Left renal cortex interstitium (tissue), 4 donors: ENCODE measurements at regions not wholly inside any gene's neighbourhood (a gene's known extent, or its start where the extent isn't known, plus 50 kb on each side); places are given as distances from the start of the nearest gene placed in this dataset.
A peak's percentile ranks its signal among the peaks of the same experiment; 100 is the strongest.
"Not testable (repeated sequence)": the region's sequence is repeated elsewhere in the genome, so short reads cannot be mapped to it uniquely, and the experiment has no call there.

Experiments used
- DNase-seq, 4 donors: peaks; one replicate each; pipeline ENCODE4 v3.0.0-alpha.2; 2013; ENCODE audit warnings: low read depth in 4 of 4, low spot score in 2 of 4, missing footprints in 1 of 4

DNA sequence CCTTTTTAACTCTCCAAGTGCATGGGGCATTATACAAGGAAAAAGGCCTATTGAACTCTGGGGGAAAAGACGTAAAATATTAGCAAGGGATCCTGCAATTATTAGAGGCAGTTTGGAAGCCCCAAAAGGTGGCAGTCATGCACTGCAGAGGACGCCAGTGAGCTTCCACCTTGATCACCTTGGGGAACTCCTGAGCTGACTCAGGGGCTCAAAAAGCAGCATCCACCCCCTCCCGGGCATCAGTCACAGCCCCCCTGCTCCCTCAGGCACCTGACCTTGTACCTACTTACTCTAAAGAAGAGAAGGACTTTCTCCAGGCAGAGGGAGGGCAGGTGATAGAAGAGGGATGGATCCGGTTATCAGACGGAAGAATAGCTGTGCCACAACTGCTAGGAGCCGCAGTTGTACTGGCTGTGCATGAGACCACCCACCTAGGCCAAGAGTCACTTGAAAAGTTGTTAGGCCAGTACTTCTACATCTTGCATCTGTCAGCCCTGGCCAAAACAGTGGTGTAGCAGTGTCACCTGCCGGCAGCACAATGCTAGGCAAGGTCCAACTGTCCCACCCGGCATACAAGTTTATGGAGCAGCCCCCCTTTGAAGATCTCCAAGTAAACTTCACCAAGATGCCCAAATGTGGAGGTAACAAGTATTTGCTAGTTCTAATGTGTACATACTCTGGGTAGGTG lies 601.6 kb downstream of the UQCRFS1 start:
- not testable (repeated sequence) for DNase-seq

DNA sequence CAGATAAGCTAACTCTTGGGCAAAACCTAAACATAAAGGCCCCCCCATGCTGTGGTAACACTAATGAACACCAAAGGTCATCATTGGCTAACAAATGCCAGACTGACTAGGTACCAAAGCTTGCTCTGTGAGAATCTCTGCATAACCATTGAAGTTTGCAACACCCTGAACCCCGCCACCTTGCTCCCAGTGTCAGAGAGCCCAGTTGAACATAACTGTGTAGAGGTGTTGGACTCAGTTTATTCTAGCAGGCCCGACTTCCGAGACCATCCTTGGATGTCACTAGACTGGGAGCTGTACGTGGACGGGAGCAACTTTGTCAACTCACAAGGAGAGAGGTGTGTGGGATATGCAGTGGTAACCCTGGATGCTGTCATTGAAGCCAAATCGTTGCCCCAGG lies 602.2 kb downstream of the UQCRFS1 start:
- no peak for DNase-seq

DNA sequence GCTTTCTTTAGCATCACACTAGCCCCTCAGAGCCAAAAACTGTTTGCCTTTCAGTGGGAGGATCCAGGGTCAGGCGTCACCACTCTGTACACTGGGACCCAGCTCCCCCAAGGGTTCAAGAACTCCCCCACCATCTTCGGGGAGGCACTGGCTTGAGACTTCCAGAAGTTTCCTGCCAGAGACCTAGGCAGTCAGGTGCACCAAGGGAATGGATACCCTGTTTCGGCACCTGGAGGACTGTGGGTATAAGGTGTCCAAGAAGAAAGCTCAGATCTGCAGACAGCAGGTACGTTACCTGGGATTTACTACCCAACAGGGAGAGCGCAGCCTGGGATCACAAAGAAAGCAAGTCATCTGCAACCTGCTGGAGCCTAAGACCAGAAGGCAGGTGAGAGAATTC lies 603.0 kb downstream of the UQCRFS1 start:
- no peak for DNase-seq

DNA sequence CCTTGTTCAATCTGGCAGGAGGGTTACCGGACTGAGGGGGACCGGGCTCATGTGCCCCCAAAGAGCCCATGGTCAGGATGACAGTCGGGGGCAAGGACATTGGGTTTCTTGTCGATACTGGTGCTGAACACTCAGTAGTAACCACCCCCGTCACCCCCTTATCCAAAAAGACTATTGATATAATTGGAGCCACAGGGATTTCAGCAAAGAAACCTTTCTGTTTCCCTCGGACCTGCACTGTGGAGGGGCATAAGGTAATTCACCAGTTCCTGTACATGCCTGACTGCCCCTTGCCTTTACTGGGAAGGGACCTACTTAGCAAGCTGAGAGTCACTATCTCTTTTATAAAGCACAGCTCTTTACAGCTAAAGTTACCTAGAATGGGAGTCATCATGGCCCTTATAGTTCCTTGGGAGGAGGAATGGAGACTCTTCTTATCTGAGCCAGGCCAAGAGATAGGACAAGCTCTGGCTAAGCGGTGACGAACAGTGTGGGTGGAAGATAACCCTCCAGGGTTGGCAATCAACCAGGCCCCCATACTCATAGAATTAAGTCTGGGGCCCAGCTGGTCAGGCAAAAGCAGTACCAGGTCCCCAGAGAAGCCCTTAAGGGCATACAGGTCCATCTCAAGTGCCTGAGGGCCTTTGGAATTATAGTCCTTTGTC lies 603.7 kb downstream of the UQCRFS1 start:
- DNase-seq = no peak

DNA sequence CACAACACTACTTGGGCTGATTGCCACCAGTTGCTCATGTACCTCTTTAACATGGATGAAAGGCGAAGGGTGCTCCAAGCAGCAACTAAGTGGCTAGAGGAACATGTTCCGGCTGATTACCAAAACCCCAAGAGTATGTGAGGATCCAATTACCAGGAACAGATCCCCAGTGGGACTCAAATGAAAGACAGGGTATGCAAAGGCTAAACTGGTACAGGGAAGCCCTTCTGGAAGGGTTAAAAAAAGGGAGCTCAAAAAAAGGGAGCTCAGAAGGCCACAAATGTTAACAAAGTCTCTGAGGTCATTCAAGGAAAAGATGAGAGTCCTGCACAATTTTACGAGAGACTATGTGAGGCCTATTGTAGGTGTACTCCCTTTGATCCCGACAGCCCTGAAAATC lies 604.7 kb downstream of the UQCRFS1 start:
- DNase-seq = no peak

DNA sequence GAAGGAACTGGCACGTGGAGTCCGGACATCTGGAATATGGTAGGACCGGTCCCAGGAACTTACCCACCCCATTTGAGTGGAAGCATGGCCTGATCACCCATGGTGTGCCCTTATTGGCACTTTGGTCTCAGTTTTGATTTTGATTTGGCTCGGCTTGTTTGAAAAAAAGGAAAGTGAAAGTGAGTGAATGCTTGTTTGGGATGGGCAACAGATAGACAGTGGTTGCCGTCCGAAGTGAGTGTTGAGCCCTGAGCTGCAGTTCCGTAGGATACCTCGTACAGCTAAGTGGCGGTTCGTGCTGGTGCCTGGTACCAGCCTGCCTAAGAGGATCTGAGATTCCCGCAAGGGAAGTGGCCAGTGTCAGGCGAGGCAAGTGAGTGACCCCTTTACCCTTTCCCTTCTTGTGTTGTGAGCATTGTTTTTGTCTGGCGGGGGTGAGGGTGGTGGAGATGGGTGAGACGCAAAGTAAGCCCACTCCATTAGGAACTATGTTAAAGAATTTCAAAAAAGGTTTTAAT lies 605.8 kb downstream of the UQCRFS1 start:
- no peak for DNase-seq

DNA sequence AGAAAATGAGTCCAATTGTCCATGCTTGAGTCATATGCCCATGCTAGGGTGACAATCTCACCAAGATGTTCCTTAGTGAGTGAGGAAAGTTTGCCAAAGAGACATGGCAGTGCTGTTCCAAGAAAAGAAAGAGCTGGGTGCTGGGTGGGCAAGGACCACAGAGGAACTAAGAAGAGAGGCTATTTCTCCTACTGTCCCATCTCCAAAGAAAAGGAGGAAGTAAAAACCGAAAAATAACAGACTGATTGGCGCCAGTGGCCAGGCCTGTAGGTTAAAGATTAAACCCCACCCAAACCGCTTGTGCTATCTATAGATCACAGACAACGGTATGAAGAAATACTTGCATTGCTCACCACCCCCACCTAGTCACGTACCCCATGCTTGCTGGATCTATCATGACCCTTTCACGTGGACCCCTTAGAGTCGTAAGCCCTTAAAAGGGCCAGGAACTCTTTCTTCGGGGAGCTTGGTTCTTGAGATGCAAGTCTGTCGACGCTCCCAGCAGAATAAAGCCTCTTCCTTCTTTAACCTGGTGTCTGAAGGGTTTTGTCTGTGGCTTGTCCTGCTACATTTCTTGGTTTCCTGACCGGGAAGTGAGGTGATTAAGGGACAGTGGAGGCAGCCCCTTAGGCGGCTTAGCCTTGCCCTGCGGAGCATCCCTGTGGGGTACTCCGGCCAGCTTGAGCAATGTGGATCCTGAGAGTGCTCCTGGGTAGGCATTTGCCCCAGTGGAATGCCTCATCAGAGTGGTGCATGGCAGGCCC lies 606.5 kb downstream of the UQCRFS1 start:
- DNase-seq = no peak

DNA sequence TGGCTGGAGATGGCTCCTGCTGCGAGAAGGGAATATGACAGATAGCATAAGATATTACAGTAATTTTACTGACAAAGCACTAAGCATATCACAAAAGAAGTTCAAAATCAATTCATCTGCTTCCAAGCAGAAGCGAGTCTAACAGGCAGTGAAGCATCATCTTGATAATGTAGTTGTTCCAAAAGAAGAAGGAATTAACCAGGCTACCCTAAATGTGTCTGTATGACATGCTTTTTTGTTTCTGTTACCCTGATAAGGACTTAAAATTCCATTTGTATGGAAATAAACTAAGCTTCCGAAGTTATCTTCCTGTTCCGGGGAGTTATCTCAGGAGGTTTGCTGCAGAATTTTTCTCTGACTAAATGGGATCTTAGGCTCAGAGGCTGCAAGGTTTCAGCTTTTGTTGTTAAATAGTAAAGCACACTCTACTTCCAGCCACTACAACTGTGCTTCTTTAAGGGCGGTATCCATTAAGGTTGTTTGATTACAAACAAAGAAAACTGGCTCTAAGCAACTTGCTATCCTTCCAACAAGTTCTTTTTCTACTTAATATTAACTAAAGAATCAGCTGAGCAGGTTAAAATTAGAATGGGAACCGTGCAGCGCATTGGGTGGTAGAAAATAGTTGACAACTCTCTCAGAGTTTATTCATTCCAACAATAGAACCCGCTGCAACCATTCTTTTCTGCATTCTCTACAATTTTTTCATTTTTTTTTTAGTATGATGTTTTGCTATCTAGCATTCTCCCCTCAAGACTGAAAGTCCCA lies 607.3 kb downstream of the UQCRFS1 start:
- no peak for DNase-seq

DNA sequence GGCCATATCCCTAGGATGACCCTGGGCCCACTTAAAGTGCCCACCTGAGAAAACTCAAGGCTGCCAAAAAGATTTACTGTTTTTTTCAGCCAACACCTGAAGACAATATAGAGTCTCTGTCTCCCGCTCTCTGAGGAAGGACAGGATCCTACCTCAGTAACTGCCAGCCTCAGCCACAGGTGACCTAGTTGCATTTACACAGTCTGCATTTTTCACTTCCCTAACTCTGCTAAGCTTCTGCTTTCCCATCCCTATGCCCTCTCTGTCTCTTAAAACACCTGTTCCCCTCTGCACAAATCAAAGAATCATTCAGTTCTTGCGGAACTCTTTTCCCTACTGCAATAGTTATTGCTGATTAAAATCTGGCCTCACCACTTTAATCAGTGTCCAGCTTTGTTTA lies 609.5 kb downstream of the UQCRFS1 start:
- DNase-seq = no peak

DNA sequence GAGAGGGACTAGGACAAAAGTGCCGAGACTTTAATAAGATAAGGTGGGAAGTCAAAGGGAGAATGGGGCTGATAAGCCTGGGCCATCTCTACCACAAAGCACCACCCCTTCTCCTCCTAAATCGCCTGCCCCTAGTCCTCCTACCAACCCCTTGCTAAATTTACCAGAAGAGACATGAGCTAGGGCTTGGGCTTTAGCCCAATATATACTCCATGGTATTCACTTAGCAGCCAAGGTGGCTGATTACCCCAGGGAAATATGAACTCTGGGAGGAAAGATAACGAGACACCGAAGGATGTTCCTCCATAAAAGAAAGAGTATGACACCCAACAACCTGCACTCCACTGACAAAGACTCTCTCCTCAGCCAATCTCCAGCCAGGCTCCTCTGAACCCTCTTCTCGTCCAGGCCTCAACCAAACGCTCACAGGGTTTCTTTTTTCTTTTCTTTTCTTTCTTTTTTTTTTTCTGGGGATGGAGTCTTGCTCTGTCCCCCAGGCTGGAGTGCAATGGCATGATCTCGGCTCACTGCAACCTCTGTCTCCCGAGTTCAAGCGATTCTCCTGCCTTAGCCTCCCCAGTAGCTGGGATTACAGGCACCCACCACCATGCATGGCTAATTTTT lies 610.2 kb downstream of the UQCRFS1 start:
- DNase-seq = no peak

DNA sequence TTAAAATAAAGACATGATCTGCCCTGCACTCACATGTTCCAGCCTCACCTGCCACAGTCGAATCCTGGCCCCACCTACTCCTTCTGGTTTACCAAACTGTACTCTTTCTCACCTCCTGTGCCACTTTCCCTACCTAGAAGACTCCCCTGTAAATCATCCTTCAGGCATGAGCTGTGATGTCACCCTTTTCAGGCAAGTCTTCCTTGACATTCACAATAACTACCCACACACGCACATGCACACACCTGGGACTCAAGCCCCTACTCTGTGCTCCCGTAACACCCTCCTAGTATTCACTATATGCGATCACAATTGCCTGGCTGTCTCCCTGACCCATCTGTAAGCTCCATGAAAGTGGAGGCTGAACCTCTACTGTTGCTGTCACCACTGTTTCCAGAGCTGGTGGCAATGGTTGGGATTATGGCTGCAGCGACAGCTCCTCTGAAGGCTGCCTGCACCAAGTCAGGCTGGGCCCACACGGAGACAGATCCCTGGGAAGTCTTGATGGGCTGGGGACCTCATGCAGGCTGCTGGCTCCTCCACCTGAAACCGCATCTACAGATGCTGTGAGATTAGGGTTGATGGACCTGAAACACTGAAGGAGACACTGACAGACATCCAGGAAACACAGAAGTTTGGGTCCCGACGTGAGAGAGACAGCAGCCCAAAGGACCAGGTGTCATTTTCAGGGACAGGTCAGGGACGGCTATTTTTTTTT lies 611.1 kb downstream of the UQCRFS1 start:
- no peak for DNase-seq

DNA sequence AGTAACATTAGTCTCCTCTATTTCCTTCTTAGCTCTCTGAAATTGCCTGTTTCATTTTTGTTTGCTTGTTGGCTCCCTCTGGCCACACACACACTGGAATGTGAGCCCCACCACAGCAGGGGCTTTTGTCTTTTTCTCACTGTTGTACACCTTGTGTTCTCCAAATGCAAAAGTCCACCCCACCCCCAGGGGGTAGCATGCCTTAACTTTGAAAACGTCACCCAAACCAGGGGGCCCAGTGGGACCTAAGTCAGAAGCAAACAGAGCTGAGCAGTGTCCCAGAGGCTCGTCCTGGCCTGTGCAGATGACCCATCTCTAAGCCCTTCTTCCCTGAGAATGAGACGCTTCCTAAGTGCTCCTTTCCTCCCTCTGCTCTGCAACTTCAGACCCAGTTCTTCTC lies 614.1 kb downstream of the UQCRFS1 start:
- DNase-seq = no peak

DNA sequence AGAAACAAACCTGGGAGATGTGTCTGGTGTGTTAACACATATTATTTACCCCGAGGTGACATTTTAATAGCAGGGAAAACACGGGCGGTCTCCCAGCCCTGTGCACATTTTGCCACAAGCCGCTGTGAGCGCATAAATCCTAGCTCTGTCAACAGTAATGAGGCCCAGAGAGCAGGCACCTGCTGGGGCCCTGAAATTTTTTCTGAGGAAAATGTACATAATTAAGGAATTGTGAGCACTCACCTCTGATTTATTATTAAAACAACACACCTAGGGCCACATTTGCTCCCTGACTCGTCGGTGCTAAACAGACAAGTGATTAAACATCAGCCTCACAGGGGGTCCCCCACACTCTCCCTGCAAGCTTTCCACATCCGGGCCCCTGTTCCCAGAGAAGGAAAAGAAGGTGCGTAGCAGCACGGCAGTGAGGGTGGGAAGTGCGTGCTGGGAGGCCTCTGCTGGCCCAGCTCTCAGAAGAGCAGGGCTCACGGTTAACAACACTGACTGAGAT lies 616.3 kb downstream of the UQCRFS1 start:
- peak in 1 of 4 donors; percentile 70 for DNase-seq

DNA sequence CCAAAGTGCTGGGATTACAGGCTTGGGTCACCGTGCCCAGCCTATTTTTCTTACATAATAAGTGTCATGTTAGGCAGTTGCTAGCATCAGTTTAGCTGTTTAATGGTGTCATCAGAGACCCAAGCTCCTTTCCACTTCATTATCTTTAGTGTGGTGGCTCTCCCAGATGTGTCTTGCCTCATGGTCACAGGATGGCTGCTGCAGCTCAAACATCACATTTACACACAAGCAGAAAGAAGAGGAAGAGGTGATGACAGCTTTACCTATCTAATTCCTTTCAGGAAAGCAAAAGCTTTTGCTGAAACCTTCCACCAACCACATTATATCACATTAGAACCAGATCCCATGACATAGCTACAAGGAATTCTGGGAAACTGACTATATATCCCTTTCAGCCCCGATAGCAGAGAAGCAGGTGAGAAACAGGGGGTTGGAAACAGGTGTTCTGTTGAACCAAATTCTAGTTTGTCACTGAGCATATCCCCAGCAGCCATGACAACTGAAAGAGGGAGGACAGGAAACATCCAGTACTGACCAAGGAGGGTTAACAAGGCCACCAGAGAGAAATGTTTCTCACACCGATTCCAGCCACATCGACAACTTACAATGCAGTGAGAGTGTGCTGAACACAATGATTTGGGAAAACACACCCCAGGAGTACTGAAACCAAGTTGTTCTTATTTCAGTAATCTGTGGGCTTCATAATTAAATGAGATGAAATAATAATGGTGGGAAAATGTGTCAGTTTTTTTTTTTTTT lies 617.0 kb downstream of the UQCRFS1 start:
- DNase-seq = peak in 1 of 4 donors; percentile 16

DNA sequence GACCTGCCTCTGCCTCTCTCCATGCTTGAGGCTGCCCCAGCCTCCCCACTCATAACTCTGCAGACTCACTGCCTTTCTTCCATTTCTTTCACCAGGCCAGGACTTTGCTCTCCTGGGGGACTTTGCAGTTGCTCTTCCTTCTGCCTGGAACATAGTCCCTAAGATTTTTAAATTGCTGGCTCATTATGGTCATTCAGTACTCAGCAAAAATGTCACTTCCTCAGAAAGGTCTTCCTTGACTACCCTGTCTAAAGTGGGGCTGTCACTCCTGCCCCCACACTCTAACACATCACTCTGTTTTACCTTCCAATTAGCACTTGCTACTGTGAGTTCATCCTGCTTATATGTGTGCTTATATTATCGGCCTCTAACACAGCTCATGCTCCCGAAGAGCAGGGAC lies 618.2 kb downstream of the UQCRFS1 start:
- DNase-seq = no peak

DNA sequence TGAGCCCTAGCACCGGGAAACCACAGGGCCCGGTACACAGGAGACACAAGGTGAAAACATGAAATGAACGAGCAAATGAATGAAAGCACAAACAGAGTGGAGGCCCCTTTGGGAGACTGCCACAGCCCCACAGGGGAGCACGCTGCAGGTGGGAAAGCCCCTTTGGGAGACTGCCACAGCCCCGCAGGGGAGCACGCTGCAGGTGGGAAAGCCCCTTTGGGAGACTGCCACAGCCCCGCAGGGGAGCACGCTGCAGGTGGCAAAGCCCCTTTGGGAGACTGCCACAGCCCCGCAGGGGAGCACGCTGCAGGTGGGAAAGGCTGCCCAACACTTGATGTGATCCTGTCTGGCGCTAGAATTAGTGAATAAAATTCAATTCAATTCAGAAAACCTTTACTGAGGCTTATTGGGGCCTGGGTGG lies 623.0 kb downstream of the UQCRFS1 start:
- DNase-seq = not testable (repeated sequence)

DNA sequence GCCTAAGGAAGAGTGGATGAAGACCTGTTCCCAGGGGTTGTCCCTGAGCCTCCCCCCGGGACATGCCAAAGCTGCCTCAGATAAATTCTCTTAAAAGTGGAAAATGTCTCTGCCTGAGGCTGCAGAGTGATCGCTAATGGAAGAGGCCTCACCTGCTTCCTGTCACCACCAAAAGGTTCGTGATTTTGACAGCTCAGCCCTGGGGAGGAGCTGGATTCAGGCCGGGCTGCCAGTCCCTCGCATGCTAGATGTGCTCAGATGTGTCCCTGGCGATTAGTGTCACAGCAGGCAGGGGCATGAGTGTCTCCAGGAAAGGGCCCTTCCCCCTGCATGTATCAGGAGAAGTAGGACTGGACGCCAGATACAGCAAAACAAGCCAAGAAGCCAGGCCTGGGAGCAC lies 626.5 kb downstream of the UQCRFS1 start:
- DNase-seq = no peak

DNA sequence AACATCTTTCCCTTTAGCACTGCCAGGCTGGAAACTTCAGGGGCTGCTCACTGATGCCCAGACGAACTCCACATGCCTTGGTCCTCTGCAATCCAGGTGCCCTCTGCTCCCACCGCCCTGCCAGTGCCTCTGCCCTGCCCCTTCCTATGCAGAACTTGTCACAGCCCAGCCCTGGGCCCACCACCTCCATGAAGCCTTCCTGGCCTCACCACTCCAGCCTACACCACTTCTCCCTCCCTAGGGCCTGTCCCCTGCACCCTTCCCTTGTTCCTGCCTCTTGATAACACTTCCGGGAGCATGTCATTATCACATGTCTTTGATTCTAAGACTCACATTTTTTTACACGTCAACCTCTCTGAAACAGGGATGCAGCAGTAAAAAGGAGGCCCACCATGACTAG lies 627.2 kb downstream of the UQCRFS1 start:
- DNase-seq = no peak

DNA sequence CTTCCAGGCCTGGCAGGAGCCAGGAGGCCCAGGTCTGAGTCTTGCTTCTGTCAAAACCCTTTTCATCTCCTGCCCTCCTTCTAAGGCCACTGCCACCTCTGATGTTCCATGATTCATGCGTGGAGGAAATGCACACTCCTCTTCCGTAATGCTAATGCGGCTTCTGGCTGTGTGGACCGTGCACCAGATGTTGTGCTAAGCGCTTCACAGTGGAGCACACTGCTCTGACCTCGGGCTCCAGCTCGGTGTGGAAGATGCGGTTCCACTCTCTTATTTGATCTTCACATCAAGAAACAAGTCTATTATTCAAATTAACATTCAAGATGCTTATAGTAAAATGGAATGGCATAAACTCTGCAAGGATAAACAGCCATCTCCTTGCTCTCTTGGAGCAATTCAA lies 629.2 kb downstream of the UQCRFS1 start:
- DNase-seq = no peak
